ENCODE measurements at regions not wholly inside any gene's neighbourhood (a gene's known extent, or its start where the extent isn't known, plus 50 kb on each side); places are given as distances from the start of the nearest gene placed in this dataset.

DNA sequence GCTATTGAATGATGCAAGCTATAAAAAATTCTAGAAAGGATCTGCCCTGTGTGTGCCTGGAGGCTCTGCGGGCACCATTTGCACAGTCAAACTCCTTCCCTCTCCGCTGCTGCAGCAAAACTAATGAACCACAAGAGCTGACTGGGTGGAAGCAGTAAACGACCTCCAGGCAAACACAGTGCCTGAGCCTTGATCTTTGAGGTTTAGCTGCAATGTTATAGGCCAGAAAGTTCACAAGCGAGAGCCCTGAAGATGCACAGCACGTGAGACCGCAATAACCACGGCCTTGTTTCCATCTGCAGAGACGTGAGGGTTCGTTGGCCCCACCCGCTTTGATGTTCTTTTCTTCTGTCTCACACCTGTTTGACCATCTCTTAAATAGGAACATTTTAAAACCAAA lies 69.2 kb upstream of the S1PR3 start:
- POLR2A ChIA-PET (ENCODE audit: low non-redundant PET) = no interaction called here
- CTCF ChIA-PET = no interaction called here

DNA sequence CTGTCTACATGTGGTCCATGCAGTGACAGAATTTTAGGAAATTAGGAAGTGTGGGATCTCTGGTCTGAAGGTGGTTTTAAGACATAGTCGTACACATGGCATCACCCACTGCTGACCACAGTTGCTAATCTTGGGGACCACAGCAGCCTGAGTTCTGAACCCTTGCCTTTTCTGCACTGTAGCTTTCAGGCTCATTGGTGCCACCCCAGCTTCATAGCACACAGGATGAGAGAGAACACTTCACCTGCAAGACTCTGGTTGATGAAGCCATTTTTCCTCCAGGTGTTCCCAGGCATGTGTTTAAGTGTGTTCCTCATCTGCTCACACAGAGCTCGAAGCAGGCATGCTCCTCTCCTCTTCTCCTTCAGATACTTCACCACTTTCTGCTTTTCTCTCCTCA lies 68.2 kb upstream of the S1PR3 start:
- no peak for DNase-seq (ENCODE audit: low spot score)
- CTCF ChIA-PET = interaction anchor here (0.6 kb wide), 1 partner anchor 265 kb away, joined by 5 read pairs; no protein-coding TSS in a partner anchor
- H3K27ac ChIP-seq = no peak overlapping the region
- POLR2A ChIA-PET (ENCODE audit: low non-redundant PET) = no interaction called here
- TF ChIP-seq, protein P1, sequence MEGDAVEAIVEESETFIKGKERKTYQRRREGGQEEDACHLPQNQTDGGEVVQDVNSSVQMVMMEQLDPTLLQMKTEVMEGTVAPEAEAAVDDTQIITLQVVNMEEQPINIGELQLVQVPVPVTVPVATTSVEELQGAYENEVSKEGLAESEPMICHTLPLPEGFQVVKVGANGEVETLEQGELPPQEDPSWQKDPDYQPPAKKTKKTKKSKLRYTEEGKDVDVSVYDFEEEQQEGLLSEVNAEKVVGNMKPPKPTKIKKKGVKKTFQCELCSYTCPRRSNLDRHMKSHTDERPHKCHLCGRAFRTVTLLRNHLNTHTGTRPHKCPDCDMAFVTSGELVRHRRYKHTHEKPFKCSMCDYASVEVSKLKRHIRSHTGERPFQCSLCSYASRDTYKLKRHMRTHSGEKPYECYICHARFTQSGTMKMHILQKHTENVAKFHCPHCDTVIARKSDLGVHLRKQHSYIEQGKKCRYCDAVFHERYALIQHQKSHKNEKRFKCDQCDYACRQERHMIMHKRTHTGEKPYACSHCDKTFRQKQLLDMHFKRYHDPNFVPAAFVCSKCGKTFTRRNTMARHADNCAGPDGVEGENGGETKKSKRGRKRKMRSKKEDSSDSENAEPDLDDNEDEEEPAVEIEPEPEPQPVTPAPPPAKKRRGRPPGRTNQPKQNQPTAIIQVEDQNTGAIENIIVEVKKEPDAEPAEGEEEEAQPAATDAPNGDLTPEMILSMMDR (conservative IDR thresholded peaks at IDR 0.05; ENCODE audit: low read depth) = no peak

More for the DNA sequence above, 69.2 kb upstream of the S1PR3 start:
- no peak overlapping the region for H3K27ac ChIP-seq
- DNase-seq (ENCODE audit: low spot score) = no peak
- TF ChIP-seq, protein P1 (conservative IDR thresholded peaks at IDR 0.05; ENCODE audit: low read depth) = no peak

DNA sequence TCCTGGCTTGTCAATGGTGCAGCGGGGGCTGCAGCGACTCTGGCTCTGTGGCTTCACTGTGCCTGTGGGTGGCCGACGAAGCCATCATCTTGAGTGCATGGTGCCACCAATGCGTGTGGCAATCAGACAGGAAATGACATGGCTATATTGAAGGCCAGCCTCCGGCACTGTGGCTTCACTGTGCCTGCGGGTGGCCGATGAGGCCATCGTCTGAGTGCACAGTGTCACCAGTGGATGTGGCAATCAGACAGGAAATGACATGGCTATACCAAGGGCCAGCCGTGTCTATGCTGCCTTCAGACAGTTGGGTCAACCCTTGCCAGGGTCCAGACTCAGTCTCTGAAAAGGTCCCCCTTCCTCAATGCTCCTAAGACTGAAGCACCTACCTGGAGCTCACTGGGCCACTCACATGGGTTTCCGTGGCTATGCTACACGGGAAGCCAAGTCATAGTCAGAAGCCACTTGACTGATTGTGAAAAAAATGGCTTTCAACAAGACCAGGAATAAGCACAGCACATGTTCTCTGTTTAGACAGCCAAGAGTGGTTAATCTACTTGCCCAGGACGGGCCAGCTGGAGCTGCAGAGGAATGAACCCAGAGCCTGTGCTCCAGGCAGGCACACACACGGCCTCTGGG lies 67.5 kb upstream of the S1PR3 start:
- CTCF ChIA-PET = interaction anchor here (0.6 kb wide), 1 partner anchor 266 kb away, joined by 5 read pairs; no protein-coding TSS in a partner anchor
- DNase-seq (ENCODE audit: low spot score) = no peak
- no peak overlapping the region for H3K27ac ChIP-seq
- TF ChIP-seq, protein P1 (conservative IDR thresholded peaks at IDR 0.05; ENCODE audit: low read depth) = no peak
- POLR2A ChIA-PET (ENCODE audit: low non-redundant PET) = no interaction called here

DNA sequence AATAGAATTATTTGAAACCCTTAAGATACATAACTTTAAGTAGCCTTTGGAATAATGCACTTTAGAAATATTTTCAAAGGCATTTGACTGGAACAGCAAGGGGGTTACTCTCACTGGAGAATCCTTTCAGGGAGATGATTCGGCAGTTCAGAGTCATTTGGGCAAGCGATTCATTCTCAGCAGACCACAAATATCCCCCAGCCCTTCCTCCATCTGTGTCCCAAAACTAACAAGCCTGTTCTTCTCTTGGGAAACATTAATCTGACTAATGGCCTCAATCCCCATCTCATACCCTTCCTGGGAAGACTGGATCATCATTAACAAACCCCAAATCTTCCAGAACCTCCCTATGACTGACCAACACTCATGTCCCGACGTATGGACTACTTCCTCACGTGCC lies 65.8 kb upstream of the S1PR3 start:
- H3K27ac ChIP-seq = no peak overlapping the region
- DNase-seq (ENCODE audit: low spot score) = no peak

DNA sequence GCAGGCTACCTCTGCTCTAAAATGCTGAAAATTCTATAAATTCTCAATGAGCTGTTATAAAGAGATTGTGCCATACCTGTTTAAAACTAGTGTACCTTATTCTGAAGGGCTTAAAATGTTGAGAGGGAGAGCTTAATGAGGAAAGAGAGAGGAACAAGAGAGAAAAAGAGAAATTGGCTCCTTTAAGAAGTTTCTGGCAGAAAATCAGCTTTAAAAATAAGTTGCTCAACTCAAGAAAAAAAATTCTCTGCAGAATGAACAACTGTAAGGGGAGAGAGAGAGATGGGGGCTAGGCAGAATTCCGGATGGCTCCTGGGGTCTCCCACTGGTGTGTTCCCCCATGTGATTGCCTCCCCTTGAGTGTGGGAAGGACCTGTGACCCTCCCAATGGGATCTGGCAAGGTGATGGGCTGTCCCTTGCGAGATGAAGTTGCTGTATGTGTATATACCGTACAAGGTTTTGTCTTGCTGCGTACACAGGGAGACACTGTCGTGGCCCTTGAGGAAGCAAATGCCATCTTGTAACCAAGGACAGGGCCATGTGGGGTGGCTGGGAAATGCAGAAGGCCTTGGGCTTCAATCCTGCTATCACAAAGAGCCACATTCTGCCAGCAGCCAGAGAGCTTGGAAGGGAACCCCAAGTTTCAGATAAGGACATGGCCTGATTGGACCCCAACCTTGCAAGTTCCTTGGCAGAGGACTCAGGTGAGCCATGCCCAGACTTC lies 64.3 kb upstream of the S1PR3 start:
- TF ChIP-seq, protein P1 (conservative IDR thresholded peaks at IDR 0.05; ENCODE audit: low read depth) = no peak
- no peak for DNase-seq (ENCODE audit: low spot score)
- H3K27ac ChIP-seq = no peak overlapping the region
- ChIA-PET CTCF (interaction anchor here (0.7 kb wide), 2 partner anchors 48 to 1252 kb away, joined by 3 read pairs; no protein-coding TSS in a partner anchor), POLR2A (ENCODE audit: low non-redundant PET) (no interaction called here)

More for the DNA sequence above, 65.8 kb upstream of the S1PR3 start:
- CTCF ChIA-PET = no interaction called here
- TF ChIP-seq, protein P1 (conservative IDR thresholded peaks at IDR 0.05; ENCODE audit: low read depth) = no peak
- POLR2A ChIA-PET (ENCODE audit: low non-redundant PET) = no interaction called here

DNA sequence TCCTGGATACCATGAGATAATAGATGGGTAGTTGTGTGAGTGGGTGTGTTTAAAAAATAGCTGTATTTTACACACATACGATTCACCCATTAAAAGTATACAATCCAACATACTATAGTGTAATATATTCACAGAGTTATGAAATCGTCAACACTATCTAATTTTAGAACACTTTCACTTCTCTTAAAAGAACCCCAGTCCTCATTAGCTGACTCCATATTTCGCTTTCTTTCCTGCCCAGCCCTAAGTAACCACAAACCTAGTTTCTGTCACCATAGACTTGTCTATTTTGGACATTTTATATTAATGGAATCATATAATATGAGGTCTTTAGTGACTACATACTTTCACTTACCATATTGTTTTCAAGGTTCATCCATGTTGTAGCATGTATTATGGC lies 63.8 kb upstream of the S1PR3 start:
- TF ChIP-seq, protein P1 (conservative IDR thresholded peaks at IDR 0.05; ENCODE audit: low read depth) = no peak
- POLR2A ChIA-PET (ENCODE audit: low non-redundant PET) = no interaction called here
- no peak for DNase-seq (ENCODE audit: low spot score)
- H3K27ac ChIP-seq = no peak overlapping the region
- CTCF ChIA-PET = interaction anchor here (0.7 kb wide), 1 partner anchor 1251 kb away, joined by 3 read pairs; no protein-coding TSS in a partner anchor

Measured in RWPE1 (cell line).